Esophagus squamous epithelium (tissue), 4 donors: ENCODE measurements at regions not wholly inside any gene's neighbourhood (a gene's known extent, or its start where the extent isn't known, plus 50 kb on each side); places are given as distances from the start of the nearest gene placed in this dataset.

Experiments
- POLR2A ChIP-seq, 4 donors: fragments of 450-650 bp; IDR thresholded peaks; one replicate each; pipeline ENCODE4 v1.6.1; 2017; ENCODE audit warnings: antibody characterized with exemption in 4 of 4, mild to moderate bottlenecking in 4 of 4, moderate library complexity in 3 of 4
- TF ChIP-seq, protein P1 (sequence below), 6 experiments: fragments of 450-650 bp in 4 of 6; fragments of 200-600 bp in 2 of 6; sonication (generic) in 2 of 6; IDR thresholded peaks; one replicate each; pipeline ENCODE4 v1.5.1; 2016 to 2019; ENCODE audit warnings: antibody characterized with exemption in 6 of 6, mild to moderate bottlenecking in 4 of 6, moderate library complexity in 4 of 6

DNA sequence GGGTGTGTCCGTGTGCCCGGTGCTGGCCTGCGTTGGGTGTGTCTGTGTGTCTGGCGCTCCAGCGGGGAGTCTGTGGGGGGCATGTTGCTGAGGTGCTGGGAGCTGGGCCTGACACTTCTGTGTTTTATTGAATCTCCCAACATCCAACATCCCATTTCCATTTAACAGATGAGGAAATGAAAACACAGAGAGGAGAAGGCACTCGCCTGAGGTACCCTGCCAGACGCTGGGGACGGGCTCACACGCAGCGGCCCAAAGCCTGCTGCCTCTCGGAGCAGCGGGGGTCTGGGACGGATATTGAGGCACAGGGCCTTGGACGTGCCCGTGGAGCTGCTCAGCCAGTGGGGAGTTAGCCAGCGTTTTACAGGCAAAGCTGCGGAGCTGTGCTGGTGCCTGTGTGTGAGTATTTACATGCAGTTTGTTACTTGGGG is 133.9 kb downstream of the DNAJB6 start:
- TF ChIP-seq POLR2A (IDR thresholded peaks at IDR 0.05): no peak
- TF ChIP-seq, protein P1, sequence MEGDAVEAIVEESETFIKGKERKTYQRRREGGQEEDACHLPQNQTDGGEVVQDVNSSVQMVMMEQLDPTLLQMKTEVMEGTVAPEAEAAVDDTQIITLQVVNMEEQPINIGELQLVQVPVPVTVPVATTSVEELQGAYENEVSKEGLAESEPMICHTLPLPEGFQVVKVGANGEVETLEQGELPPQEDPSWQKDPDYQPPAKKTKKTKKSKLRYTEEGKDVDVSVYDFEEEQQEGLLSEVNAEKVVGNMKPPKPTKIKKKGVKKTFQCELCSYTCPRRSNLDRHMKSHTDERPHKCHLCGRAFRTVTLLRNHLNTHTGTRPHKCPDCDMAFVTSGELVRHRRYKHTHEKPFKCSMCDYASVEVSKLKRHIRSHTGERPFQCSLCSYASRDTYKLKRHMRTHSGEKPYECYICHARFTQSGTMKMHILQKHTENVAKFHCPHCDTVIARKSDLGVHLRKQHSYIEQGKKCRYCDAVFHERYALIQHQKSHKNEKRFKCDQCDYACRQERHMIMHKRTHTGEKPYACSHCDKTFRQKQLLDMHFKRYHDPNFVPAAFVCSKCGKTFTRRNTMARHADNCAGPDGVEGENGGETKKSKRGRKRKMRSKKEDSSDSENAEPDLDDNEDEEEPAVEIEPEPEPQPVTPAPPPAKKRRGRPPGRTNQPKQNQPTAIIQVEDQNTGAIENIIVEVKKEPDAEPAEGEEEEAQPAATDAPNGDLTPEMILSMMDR (IDR thresholded peaks at IDR 0.05): no peak
